Caco-2 (cell line): ENCODE measurements at regions not wholly inside any gene's neighbourhood (a gene's known extent, or its start where the extent isn't known, plus 50 kb on each side); places are given as distances from the start of the nearest gene placed in this dataset.

Experiments
- BruUV-seq: library from RNA; stranded (reverse); fragments of 400-500 nt; replicated peaks from 2 replicates; lab custom pipeline; 2021; lab: Mats Ljungman, UMichigan
- CTCF ChIA-PET: fragments of 300-600 bp; sonication (Branson Sonifier 250); formaldehyde crosslinking; loops from one replicate; lab custom pipeline; 2022; ENCODE audit warnings: antibody characterized with exemption; lab: Charles Lee
- POLR2A ChIA-PET: fragments of 300-600 bp; sonication (Branson Sonifier 250); formaldehyde crosslinking; loops from one replicate; lab custom pipeline; 2022; ENCODE audit warnings: antibody characterized with exemption; lab: Charles Lee
- DNase-seq, 2 experiments: peaks; one replicate each; pipeline versions ENCODE4 v3.0.0 to v3.0.0-alpha.2; 2020 to 2022
- H3K27me3 ChIP-seq: replicated peaks from 2 replicates; pipeline ENCODE4 v1.6.0; 2011; ENCODE audit warnings: low read length; ENCODE audit not compliant: control insufficient read depth, insufficient read depth
- H3K36me3 ChIP-seq: 2 replicates; pipeline ENCODE4 v1.5.1; 2011; ENCODE audit warnings: low read length; ENCODE audit not compliant: control insufficient read depth, insufficient read depth
- H3K4me1 ChIP-seq: fragments of 250-450 bp; sonication (Bioruptor Pico); 2 replicates; pipeline ENCODE4 v1.5.1; 2020; ENCODE audit warnings: mild to moderate bottlenecking
- H3K4me3 ChIP-seq: 2 replicates; pipeline ENCODE4 v1.5.1; 2011; ENCODE audit warnings: low read depth, mild to moderate bottlenecking, control low read depth, low read length
- H3K9me3 ChIP-seq: fragments of 250-450 bp; sonication (Bioruptor Pico); 2 replicates; pipeline ENCODE4 v1.5.1; 2020; ENCODE audit warnings: mild to moderate bottlenecking, moderate library complexity
- H3K27ac Mint-ChIP-seq: one replicate; pipeline ENCODE4 v1.8.0; 2022; ENCODE audit warnings: mixed read lengths; ENCODE audit not compliant: unreplicated experiment
- H3K27me3 Mint-ChIP-seq: one replicate; pipeline ENCODE4 v1.8.0; 2022; ENCODE audit warnings: mixed read lengths; ENCODE audit not compliant: insufficient read depth, unreplicated experiment
- H3K36me3 Mint-ChIP-seq: one replicate; pipeline ENCODE4 v1.8.0; 2022; ENCODE audit warnings: mild to moderate bottlenecking, mixed read lengths; ENCODE audit not compliant: insufficient read depth, unreplicated experiment
- H3K4me1 Mint-ChIP-seq: one replicate; pipeline ENCODE4 v1.8.0; 2022; ENCODE audit warnings: low read depth, mixed read lengths; ENCODE audit not compliant: unreplicated experiment
- H3K4me3 Mint-ChIP-seq: one replicate; pipeline ENCODE4 v1.8.0; 2022; ENCODE audit warnings: mild to moderate bottlenecking, moderate library complexity, mixed read lengths; ENCODE audit not compliant: unreplicated experiment
- H3K9me3 Mint-ChIP-seq: one replicate; pipeline ENCODE4 v1.8.0; 2022; ENCODE audit warnings: mixed read lengths; ENCODE audit not compliant: unreplicated experiment
- intact Hi-C: fragments of 100-400 bp; cut with micrococcal nuclease; formaldehyde crosslinking; loops from one replicate; pipeline ENCODE4 v1.10.0; 2022; ENCODE audit not compliant: unreplicated experiment
- TF ChIP-seq, protein P1 (sequence below), 2 experiments: fragments of 200-600 bp in 1 of 2; IDR thresholded peaks; 1 replicate in 1 of 2; 2 replicates in 1 of 2; pipeline versions ENCODE4 v1.5.1 to v1.8.0; 2011 to 2022; ENCODE audit warnings: antibody characterized with exemption in 1 of 2, control low read depth in 1 of 2, inconsistent platforms in 1 of 2, low read depth in 1 of 2, low read length in 1 of 2, mild to moderate bottlenecking in 1 of 2, moderate library complexity in 1 of 2; ENCODE audit not compliant: insufficient read depth in 1 of 2, severe bottlenecking in 1 of 2, unreplicated experiment in 1 of 2

DNA sequence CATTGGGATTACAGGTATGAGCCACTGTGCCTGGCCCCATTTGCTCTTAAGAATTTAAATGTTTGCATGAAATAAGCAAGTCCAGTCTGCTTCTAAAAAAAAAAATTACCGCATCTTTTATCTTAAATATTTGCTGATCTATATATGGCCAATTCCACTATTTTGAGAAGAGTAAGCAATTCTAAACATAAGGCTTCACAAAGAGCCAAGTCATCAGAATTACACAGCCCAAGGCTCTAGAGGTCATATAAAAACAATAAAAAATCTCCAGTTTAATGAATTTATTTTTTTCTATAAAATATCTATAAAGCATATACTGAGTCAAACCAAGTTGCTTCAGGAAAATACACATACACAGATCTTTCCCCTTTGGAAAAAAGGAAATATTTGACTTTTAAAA lies 79.0 kb upstream of the CPNE8 start:
- Mint-ChIP-seq H3K9me3 (peaks cover 35% of the 10 kb centered on the region), H3K27ac (no peak overlapping the region), H3K4me1 (peaks cover 5% of the 10 kb centered on the region), H3K27me3 (no peaks in the 10 kb centered on the region), H3K4me3 (no peak overlapping the region), H3K36me3 (no peaks in the 10 kb centered on the region)
- TF ChIP-seq, protein P1, sequence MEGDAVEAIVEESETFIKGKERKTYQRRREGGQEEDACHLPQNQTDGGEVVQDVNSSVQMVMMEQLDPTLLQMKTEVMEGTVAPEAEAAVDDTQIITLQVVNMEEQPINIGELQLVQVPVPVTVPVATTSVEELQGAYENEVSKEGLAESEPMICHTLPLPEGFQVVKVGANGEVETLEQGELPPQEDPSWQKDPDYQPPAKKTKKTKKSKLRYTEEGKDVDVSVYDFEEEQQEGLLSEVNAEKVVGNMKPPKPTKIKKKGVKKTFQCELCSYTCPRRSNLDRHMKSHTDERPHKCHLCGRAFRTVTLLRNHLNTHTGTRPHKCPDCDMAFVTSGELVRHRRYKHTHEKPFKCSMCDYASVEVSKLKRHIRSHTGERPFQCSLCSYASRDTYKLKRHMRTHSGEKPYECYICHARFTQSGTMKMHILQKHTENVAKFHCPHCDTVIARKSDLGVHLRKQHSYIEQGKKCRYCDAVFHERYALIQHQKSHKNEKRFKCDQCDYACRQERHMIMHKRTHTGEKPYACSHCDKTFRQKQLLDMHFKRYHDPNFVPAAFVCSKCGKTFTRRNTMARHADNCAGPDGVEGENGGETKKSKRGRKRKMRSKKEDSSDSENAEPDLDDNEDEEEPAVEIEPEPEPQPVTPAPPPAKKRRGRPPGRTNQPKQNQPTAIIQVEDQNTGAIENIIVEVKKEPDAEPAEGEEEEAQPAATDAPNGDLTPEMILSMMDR (IDR thresholded peaks at IDR 0.05; ENCODE audit: insufficient read depth in 1 of 2, low read depth in 1 of 2, low read length in 1 of 2, severe bottlenecking in 1 of 2, unreplicated experiment in 1 of 2), result no peak
- BruUV-seq, result no TSS peak
- no peak overlapping the region for H3K4me3 ChIP-seq
- CTCF ChIA-PET, result no interaction called here
- intact Hi-C loops, result no loop called here
- peaks cover 6% of the 10 kb centered on the region; the same call in 1 of the 2 replicates for H3K9me3 ChIP-seq
- no peaks in the 10 kb centered on the region for H3K36me3 ChIP-seq
- POLR2A ChIA-PET, result no interaction called here
- peaks cover 13% of the 10 kb centered on the region for H3K4me1 ChIP-seq
- no peaks in the 10 kb centered on the region for H3K27me3 ChIP-seq
- no peak for DNase-seq

DNA sequence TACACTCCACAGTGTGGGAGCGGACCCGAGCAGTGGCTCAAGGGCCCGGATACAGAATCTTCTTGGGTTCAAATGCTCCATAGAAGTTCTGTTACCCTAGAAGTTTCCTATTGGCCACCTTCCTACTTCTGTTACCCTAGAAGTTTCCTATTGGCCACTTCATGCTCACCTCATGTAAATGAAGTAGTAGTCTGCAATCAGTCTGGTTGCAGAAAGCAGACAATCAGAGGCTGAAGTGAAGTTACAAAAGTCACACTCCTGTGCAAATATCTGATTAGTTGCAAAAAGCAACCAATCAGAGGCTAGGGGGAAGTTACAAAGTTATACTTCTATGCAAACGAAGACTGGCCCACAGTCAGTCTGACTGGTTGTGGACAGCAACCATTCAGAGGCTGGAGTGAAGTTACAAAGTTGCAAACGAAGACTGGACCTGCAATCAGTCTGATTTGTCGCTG lies 77.8 kb upstream of the CPNE8 start:
- Mint-ChIP-seq H3K4me1 (peaks cover 5% of the 10 kb centered on the region), H3K4me3 (peak overlapping the region; percentile 64), H3K27ac (no peak overlapping the region), H3K36me3 (no peaks in the 10 kb centered on the region), H3K27me3 (no peaks in the 10 kb centered on the region), H3K9me3 (peaks cover 35% of the 10 kb centered on the region)
- peak; percentile 26 to 39 for DNase-seq
- POLR2A ChIA-PET, result no interaction called here
- BruUV-seq, result no TSS peak
- CTCF ChIA-PET, result no interaction called here
- no peaks in the 10 kb centered on the region for H3K27me3 ChIP-seq
- peak overlapping the region; percentile 9; the same call in 1 of the 2 replicates for H3K4me3 ChIP-seq
- intact Hi-C loops, result no loop called here
- no peaks in the 10 kb centered on the region for H3K36me3 ChIP-seq
- peaks cover 13% of the 10 kb centered on the region for H3K4me1 ChIP-seq
- peaks cover 6% of the 10 kb centered on the region; the same call in 1 of the 2 replicates for H3K9me3 ChIP-seq
- TF ChIP-seq, protein P1 (IDR thresholded peaks at IDR 0.05; ENCODE audit: insufficient read depth in 1 of 2, low read depth in 1 of 2, low read length in 1 of 2, severe bottlenecking in 1 of 2, unreplicated experiment in 1 of 2), result no peak

DNA sequence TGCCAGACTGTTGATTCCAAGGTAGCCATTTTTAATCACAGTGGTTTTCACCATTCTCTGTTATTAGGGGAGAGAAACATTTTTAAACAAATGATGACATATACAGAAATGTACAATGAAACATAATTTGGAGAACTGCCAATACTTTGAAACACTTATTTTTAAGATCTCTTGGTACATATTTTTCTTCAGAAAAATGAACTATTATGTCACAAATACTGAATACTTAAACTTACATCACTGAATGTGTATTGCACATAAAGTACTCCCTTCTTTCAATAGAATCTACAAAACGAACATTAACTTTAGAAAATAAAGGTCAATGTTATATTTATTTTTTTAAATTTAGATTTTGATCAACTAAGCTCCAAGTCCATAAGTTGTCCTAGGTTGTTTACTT lies 71.7 kb upstream of the CPNE8 start:
- no peak overlapping the region for H3K4me3 ChIP-seq
- Mint-ChIP-seq H3K4me1 (no peaks in the 10 kb centered on the region), H3K27ac (no peak overlapping the region), H3K36me3 (no peaks in the 10 kb centered on the region), H3K9me3 (peaks cover 10% of the 10 kb centered on the region), H3K4me3 (no peak overlapping the region), H3K27me3 (peaks cover 10% of the 10 kb centered on the region)
- TF ChIP-seq, protein P1 (IDR thresholded peaks at IDR 0.05; ENCODE audit: insufficient read depth in 1 of 2, low read depth in 1 of 2, low read length in 1 of 2, severe bottlenecking in 1 of 2, unreplicated experiment in 1 of 2), result no peak
- no peaks in the 10 kb centered on the region for H3K36me3 ChIP-seq
- ChIA-PET POLR2A (no interaction called here), CTCF (no interaction called here)
- H3K9me3 ChIP-seq, result no peaks in the 10 kb centered on the region
- no peaks in the 10 kb centered on the region for H3K27me3 ChIP-seq
- no peaks in the 10 kb centered on the region for H3K4me1 ChIP-seq
- no peak for DNase-seq
- BruUV-seq, result no TSS peak
- intact Hi-C loops, result no loop called here
